ENCODE measurements at regions not wholly inside any gene's neighbourhood (a gene's known extent, or its start where the extent isn't known, plus 50 kb on each side); places are given as distances from the start of the nearest gene placed in this dataset.

GRCh38 chr17:79374807-79375206 lies 236.0 kb downstream of the RBFOX3 start:
- Histone ChIP-seq H3K27me3 (replicated peaks; ENCODE audit: control insufficient read depth, insufficient read depth, low read length, poor library complexity, severe bottlenecking) (peaks cover 3% of the 10 kb centered on the region), H3K9me3 (ENCODE audit: control insufficient read depth, low read length) (no peaks in the 10 kb centered on the region), H3K36me3 (ENCODE audit: control insufficient read depth, insufficient read depth, low read length) (no peaks in the 10 kb centered on the region), H3K4me1 (ENCODE audit: control insufficient read depth, insufficient read depth, low read length, poor library complexity, severe bottlenecking) (no peaks in the 10 kb centered on the region), H3K27ac (ENCODE audit: insufficient read depth, low read length, poor library complexity, severe bottlenecking) (no peak overlapping the region), H3K4me3 (ENCODE audit: insufficient read depth, low read depth, low read length, poor library complexity, severe bottlenecking) (no peak overlapping the region)
- DNase-seq, result no peak

DNA sequence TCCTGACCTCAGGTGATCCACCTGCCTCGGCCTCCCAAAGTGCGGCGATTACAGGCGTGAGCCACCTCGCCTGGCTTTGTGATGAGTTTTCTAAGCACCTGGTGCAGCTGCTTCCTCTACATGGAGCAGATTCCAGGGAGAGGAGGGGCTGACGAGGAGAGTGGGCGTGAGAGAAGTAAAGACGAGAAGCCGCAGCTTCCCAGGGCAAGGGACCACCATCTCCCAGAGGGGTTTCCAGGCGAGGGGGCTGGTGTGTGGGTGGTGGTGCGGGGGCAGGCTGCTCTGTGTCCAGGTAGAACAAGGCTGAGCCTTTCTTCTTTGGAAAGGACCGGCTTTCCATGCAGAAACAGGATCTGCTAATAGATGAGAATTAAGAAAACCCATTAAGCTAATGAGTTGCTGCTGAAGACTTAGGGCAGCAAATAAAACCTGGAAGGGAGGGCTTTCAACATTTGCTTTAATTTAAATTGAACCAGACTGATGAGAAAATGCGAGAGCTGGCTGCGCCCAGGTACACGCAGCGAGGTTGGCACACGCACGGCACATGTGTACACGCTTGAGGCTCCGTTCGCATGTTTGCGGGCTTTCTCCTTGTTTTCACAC lies 236.7 kb downstream of the RBFOX3 start:
- H3K9me3 ChIP-seq (ENCODE audit: control insufficient read depth, low read length), result no peaks in the 10 kb centered on the region
- no peak overlapping the region for H3K27ac ChIP-seq (ENCODE audit: insufficient read depth, low read length, poor library complexity, severe bottlenecking)
- DNase-seq, result no peak
- no peak overlapping the region for H3K4me3 ChIP-seq (ENCODE audit: insufficient read depth, low read depth, low read length, poor library complexity, severe bottlenecking)
- H3K27me3 ChIP-seq (replicated peaks; ENCODE audit: control insufficient read depth, insufficient read depth, low read length, poor library complexity, severe bottlenecking), result peaks cover 3% of the 10 kb centered on the region
- H3K36me3 ChIP-seq (ENCODE audit: control insufficient read depth, insufficient read depth, low read length), result no peaks in the 10 kb centered on the region
- H3K4me1 ChIP-seq (ENCODE audit: control insufficient read depth, insufficient read depth, low read length, poor library complexity, severe bottlenecking), result no peaks in the 10 kb centered on the region

DNA sequence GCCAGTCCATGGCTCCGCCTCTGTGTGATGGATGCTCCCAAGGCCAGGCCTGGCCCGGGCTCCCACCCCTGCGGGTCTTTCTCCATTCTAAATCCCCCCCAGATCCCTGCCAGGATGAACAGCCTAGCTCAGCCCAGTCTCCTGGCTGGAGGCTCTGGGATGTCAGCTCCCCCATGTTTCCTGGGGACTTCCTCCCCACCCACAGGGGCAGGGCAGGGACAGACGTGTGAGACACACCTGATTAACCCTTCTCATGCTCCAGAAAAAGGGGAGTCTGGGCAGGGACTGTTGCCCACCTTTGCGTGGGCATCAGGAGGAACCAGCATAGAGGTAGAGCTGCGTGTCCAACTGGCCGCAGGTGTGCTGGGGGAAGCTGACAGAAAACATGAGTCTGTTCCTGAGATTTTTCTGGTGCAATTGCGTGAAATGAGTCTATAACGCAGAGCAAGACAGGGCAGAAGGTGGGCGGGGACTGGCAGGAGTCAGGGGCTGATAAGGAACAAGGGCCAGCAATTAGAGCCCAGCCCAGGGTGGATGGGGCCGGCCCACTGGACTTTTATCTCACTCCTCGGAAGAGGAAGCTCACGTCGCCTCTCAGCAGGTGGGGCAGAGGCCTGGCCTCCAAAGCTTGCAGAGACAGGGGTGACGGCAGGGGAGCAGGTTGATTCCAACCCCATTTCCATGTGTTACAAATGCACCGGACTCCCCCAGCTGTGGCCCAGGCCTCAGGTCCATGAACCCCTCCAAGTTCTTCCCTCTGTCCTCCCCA lies 238.2 kb downstream of the RBFOX3 start:
- no peaks in the 10 kb centered on the region for H3K4me1 ChIP-seq (ENCODE audit: control insufficient read depth, insufficient read depth, low read length, poor library complexity, severe bottlenecking)
- no peak for DNase-seq
- no peak overlapping the region for H3K27ac ChIP-seq (ENCODE audit: insufficient read depth, low read length, poor library complexity, severe bottlenecking)
- no peak overlapping the region for H3K4me3 ChIP-seq (ENCODE audit: insufficient read depth, low read depth, low read length, poor library complexity, severe bottlenecking)
- no peaks in the 10 kb centered on the region for H3K36me3 ChIP-seq (ENCODE audit: control insufficient read depth, insufficient read depth, low read length)
- no peaks in the 10 kb centered on the region for H3K27me3 ChIP-seq (replicated peaks; ENCODE audit: control insufficient read depth, insufficient read depth, low read length, poor library complexity, severe bottlenecking)
- no peaks in the 10 kb centered on the region for H3K9me3 ChIP-seq (ENCODE audit: control insufficient read depth, low read length)

- Histone ChIP-seq H3K9me3 (ENCODE audit: control insufficient read depth, low read length) (no peaks in the 10 kb centered on the region), H3K4me3 (ENCODE audit: insufficient read depth, low read depth, low read length, poor library complexity, severe bottlenecking) (no peak overlapping the region), H3K36me3 (ENCODE audit: control insufficient read depth, insufficient read depth, low read length) (no peaks in the 10 kb centered on the region), H3K4me1 (ENCODE audit: control insufficient read depth, insufficient read depth, low read length, poor library complexity, severe bottlenecking) (no peaks in the 10 kb centered on the region), H3K27ac (ENCODE audit: insufficient read depth, low read length, poor library complexity, severe bottlenecking) (no peak overlapping the region), H3K27me3 (replicated peaks; ENCODE audit: control insufficient read depth, insufficient read depth, low read length, poor library complexity, severe bottlenecking) (no peaks in the 10 kb centered on the region)
- no peak for DNase-seq
These were observed 238.9 kb downstream of the RBFOX3 start for GRCh38 chr17:79371984-79372383.

DNA sequence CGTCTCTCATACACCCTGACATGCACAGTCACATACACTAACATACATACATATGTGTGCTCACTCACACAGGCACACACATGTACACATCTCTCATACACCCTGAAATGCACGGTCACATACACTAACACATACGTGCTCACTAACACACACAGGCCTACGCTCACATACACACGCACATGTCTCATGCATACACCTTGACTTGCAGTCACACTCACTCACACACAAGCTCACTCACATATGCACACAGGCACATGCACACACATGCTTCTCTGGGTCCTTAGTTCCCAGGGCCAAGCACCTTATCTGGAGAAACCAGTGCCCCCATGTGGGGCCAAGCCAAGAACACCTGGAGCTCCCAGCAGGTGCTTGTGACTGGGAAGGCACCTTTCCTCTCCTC lies 240.3 kb downstream of the RBFOX3 start:
- no peaks in the 10 kb centered on the region for H3K27me3 ChIP-seq (replicated peaks; ENCODE audit: control insufficient read depth, insufficient read depth, low read length, poor library complexity, severe bottlenecking)
- H3K4me3 ChIP-seq (ENCODE audit: insufficient read depth, low read depth, low read length, poor library complexity, severe bottlenecking), result no peak overlapping the region
- no peak for DNase-seq
- H3K27ac ChIP-seq (ENCODE audit: insufficient read depth, low read length, poor library complexity, severe bottlenecking), result no peak overlapping the region
- H3K9me3 ChIP-seq (ENCODE audit: control insufficient read depth, low read length), result no peaks in the 10 kb centered on the region
- no peaks in the 10 kb centered on the region for H3K4me1 ChIP-seq (ENCODE audit: control insufficient read depth, insufficient read depth, low read length, poor library complexity, severe bottlenecking)
- no peaks in the 10 kb centered on the region for H3K36me3 ChIP-seq (ENCODE audit: control insufficient read depth, insufficient read depth, low read length)

GRCh38 chr17:79370126-79370525 lies 240.7 kb downstream of the RBFOX3 start:
- no peak overlapping the region for H3K27ac ChIP-seq (ENCODE audit: insufficient read depth, low read length, poor library complexity, severe bottlenecking)
- DNase-seq, result no peak
- no peaks in the 10 kb centered on the region for H3K36me3 ChIP-seq (ENCODE audit: control insufficient read depth, insufficient read depth, low read length)
- H3K27me3 ChIP-seq (replicated peaks; ENCODE audit: control insufficient read depth, insufficient read depth, low read length, poor library complexity, severe bottlenecking), result no peaks in the 10 kb centered on the region
- no peaks in the 10 kb centered on the region for H3K4me1 ChIP-seq (ENCODE audit: control insufficient read depth, insufficient read depth, low read length, poor library complexity, severe bottlenecking)
- no peaks in the 10 kb centered on the region for H3K9me3 ChIP-seq (ENCODE audit: control insufficient read depth, low read length)
- H3K4me3 ChIP-seq (ENCODE audit: insufficient read depth, low read depth, low read length, poor library complexity, severe bottlenecking), result no peak overlapping the region

- H3K27me3 ChIP-seq (replicated peaks; ENCODE audit: control insufficient read depth, insufficient read depth, low read length, poor library complexity, severe bottlenecking), result no peaks in the 10 kb centered on the region
- H3K4me1 ChIP-seq (ENCODE audit: control insufficient read depth, insufficient read depth, low read length, poor library complexity, severe bottlenecking), result no peaks in the 10 kb centered on the region
- no peaks in the 10 kb centered on the region for H3K9me3 ChIP-seq (ENCODE audit: control insufficient read depth, low read length)
- no peaks in the 10 kb centered on the region for H3K36me3 ChIP-seq (ENCODE audit: control insufficient read depth, insufficient read depth, low read length)
- no peak overlapping the region for H3K4me3 ChIP-seq (ENCODE audit: insufficient read depth, low read depth, low read length, poor library complexity, severe bottlenecking)
- H3K27ac ChIP-seq (ENCODE audit: insufficient read depth, low read length, poor library complexity, severe bottlenecking), result no peak overlapping the region
- DNase-seq, result no peak
These were observed 241.3 kb downstream of the RBFOX3 start for GRCh38 chr17:79369532-79369931.

- no peaks in the 10 kb centered on the region for H3K9me3 ChIP-seq (ENCODE audit: control insufficient read depth, low read length)
- no peaks in the 10 kb centered on the region for H3K4me1 ChIP-seq (ENCODE audit: control insufficient read depth, insufficient read depth, low read length, poor library complexity, severe bottlenecking)
- DNase-seq, result no peak
- H3K36me3 ChIP-seq (ENCODE audit: control insufficient read depth, insufficient read depth, low read length), result no peaks in the 10 kb centered on the region
- no peak overlapping the region for H3K27ac ChIP-seq (ENCODE audit: insufficient read depth, low read length, poor library complexity, severe bottlenecking)
- no peak overlapping the region for H3K4me3 ChIP-seq (ENCODE audit: insufficient read depth, low read depth, low read length, poor library complexity, severe bottlenecking)
- no peaks in the 10 kb centered on the region for H3K27me3 ChIP-seq (replicated peaks; ENCODE audit: control insufficient read depth, insufficient read depth, low read length, poor library complexity, severe bottlenecking)
These were observed 241.8 kb downstream of the RBFOX3 start for GRCh38 chr17:79369001-79369400.

GRCh38 chr17:79368521-79368920 lies 242.3 kb downstream of the RBFOX3 start:
- H3K27ac ChIP-seq (ENCODE audit: insufficient read depth, low read length, poor library complexity, severe bottlenecking), result no peak overlapping the region
- no peaks in the 10 kb centered on the region for H3K27me3 ChIP-seq (replicated peaks; ENCODE audit: control insufficient read depth, insufficient read depth, low read length, poor library complexity, severe bottlenecking)
- no peaks in the 10 kb centered on the region for H3K9me3 ChIP-seq (ENCODE audit: control insufficient read depth, low read length)
- H3K36me3 ChIP-seq (ENCODE audit: control insufficient read depth, insufficient read depth, low read length), result no peaks in the 10 kb centered on the region
- no peak for DNase-seq
- H3K4me3 ChIP-seq (ENCODE audit: insufficient read depth, low read depth, low read length, poor library complexity, severe bottlenecking), result no peak overlapping the region
- H3K4me1 ChIP-seq (ENCODE audit: control insufficient read depth, insufficient read depth, low read length, poor library complexity, severe bottlenecking), result no peaks in the 10 kb centered on the region

- H3K27me3 ChIP-seq (replicated peaks; ENCODE audit: control insufficient read depth, insufficient read depth, low read length, poor library complexity, severe bottlenecking), result no peaks in the 10 kb centered on the region
- no peaks in the 10 kb centered on the region for H3K4me1 ChIP-seq (ENCODE audit: control insufficient read depth, insufficient read depth, low read length, poor library complexity, severe bottlenecking)
- H3K9me3 ChIP-seq (ENCODE audit: control insufficient read depth, low read length), result no peaks in the 10 kb centered on the region
- no peak overlapping the region for H3K4me3 ChIP-seq (ENCODE audit: insufficient read depth, low read depth, low read length, poor library complexity, severe bottlenecking)
- no peak overlapping the region for H3K27ac ChIP-seq (ENCODE audit: insufficient read depth, low read length, poor library complexity, severe bottlenecking)
- no peaks in the 10 kb centered on the region for H3K36me3 ChIP-seq (ENCODE audit: control insufficient read depth, insufficient read depth, low read length)
- no peak for DNase-seq
These were observed 243.8 kb downstream of the RBFOX3 start for GRCh38 chr17:79366988-79367571.
